SKM-1 treated with dmso at 0.1 percent for 144 hours (cell line): ENCODE measurements at regions not wholly inside any gene's neighbourhood (a gene's known extent, or its start where the extent isn't known, plus 50 kb on each side); places are given as distances from the start of the nearest gene placed in this dataset.
"Not testable (repeated sequence)": the region's sequence is repeated elsewhere in the genome, so short reads cannot be mapped to it uniquely, and the experiment has no call there.

Source experiments
- DNase-seq: peaks from one replicate; lab custom pipeline; 2025; ENCODE audit not compliant: unreplicated experiment; lab: John Stamatoyannopoulos, UW

GRCh38 chr13:38283346-38283745 lies 66.3 kb upstream of the UFM1 start:
- DNase-seq, result no peak

- no peak for DNase-seq
Observed at GRCh38 chr13:38265132-38265497, 84.5 kb upstream of the UFM1 start.

GRCh38 chr13:38264363-38265131 lies 85.1 kb upstream of the UFM1 start:
- no peak for DNase-seq

- no peak for DNase-seq
Observed at GRCh38 chr13:38262211-38262610, 87.4 kb upstream of the UFM1 start.

- no peak for DNase-seq
Observed at GRCh38 chr13:38255600-38255999, 94.1 kb upstream of the UFM1 start.

- no peak for DNase-seq
Observed at GRCh38 chr13:38239874-38240273, 109.8 kb upstream of the UFM1 start.

- no peak for DNase-seq
Observed at GRCh38 chr13:38228322-38228721, 121.3 kb upstream of the UFM1 start.

- no peak for DNase-seq
Observed at GRCh38 chr13:38226496-38226895, 123.2 kb upstream of the UFM1 start.

GRCh38 chr13:38223089-38223488 lies 126.6 kb upstream of the UFM1 start:
- DNase-seq, result no peak

GRCh38 chr13:38221120-38221519 lies 128.5 kb upstream of the UFM1 start:
- DNase-seq, result not testable (repeated sequence)

- DNase-seq, result no peak
Observed at GRCh38 chr13:38216181-38216580, 133.5 kb upstream of the UFM1 start.

GRCh38 chr13:38213314-38213713 lies 136.3 kb upstream of the UFM1 start:
- no peak for DNase-seq

GRCh38 chr13:38210928-38211596 lies 138.6 kb upstream of the UFM1 start:
- no peak for DNase-seq

- DNase-seq, result no peak
Observed at GRCh38 chr13:38204556-38204955, 145.1 kb upstream of the UFM1 start.

- no peak for DNase-seq
Observed at GRCh38 chr13:38202740-38203139, 146.9 kb upstream of the UFM1 start.

- DNase-seq, result no peak
Observed at GRCh38 chr13:38191016-38191415, 158.6 kb upstream of the UFM1 start.

GRCh38 chr13:38180670-38181069 lies 169.0 kb upstream of the UFM1 start:
- DNase-seq, result no peak

- DNase-seq, result no peak
Observed at GRCh38 chr13:38180126-38180525, 169.5 kb upstream of the UFM1 start.

- no peak for DNase-seq
Observed at GRCh38 chr13:38176664-38177063, 173.0 kb upstream of the UFM1 start.

GRCh38 chr13:38173403-38173802 lies 176.2 kb upstream of the UFM1 start:
- DNase-seq, result no peak

GRCh38 chr13:38167164-38167822 lies 182.4 kb upstream of the UFM1 start:
- peak; percentile 35 for DNase-seq

GRCh38 chr13:38166116-38166515 lies 183.5 kb upstream of the UFM1 start:
- no peak for DNase-seq
